SKM-1 treated with dmso at 0.1 percent for 144 hours (cell line): ENCODE measurements at regions not wholly inside any gene's neighbourhood (a gene's known extent, or its start where the extent isn't known, plus 50 kb on each side); places are given as distances from the start of the nearest gene placed in this dataset.
A peak's percentile ranks its signal among the peaks of the same experiment; 100 is the strongest.

Experiments
- DNase-seq: peaks from one replicate; lab custom pipeline; 2025; ENCODE audit not compliant: unreplicated experiment; lab: John Stamatoyannopoulos, UW

- no peak for DNase-seq
Observed at GRCh38 chr6:144647406-144647964, 362.4 kb downstream of the UTRN start.

GRCh38 chr6:144647971-144648651 is 363.0 kb downstream of the UTRN start:
- DNase-seq: no peak

- no peak for DNase-seq
Observed at GRCh38 chr6:144649085-144649484, 363.9 kb downstream of the UTRN start.

- DNase-seq: no peak
Observed at GRCh38 chr6:144651234-144651633, 366.1 kb downstream of the UTRN start.

GRCh38 chr6:144652292-144652891 is 367.3 kb downstream of the UTRN start:
- DNase-seq: no peak

GRCh38 chr6:144653885-144654505 is 368.9 kb downstream of the UTRN start:
- no peak for DNase-seq

- no peak for DNase-seq
Observed at GRCh38 chr6:144654506-144654905, 369.4 kb downstream of the UTRN start.

- DNase-seq: no peak
Observed at GRCh38 chr6:144655376-144655775, 370.2 kb downstream of the UTRN start.

- no peak for DNase-seq
Observed at GRCh38 chr6:144657691-144658090, 372.6 kb downstream of the UTRN start.

- DNase-seq: peak; percentile 24
Observed at GRCh38 chr6:144659202-144660182, 374.4 kb downstream of the UTRN start.

GRCh38 chr6:144660561-144661115 is 375.5 kb downstream of the UTRN start:
- DNase-seq: no peak

- DNase-seq: no peak
Observed at GRCh38 chr6:144661116-144661806, 376.1 kb downstream of the UTRN start.

- DNase-seq: no peak
Observed at GRCh38 chr6:144662812-144663365, 377.8 kb downstream of the UTRN start.

- no peak for DNase-seq
Observed at GRCh38 chr6:144664281-144664680, 379.1 kb downstream of the UTRN start.

GRCh38 chr6:144664947-144665346 is 379.8 kb downstream of the UTRN start:
- no peak for DNase-seq

GRCh38 chr6:144665932-144666450 is 380.9 kb downstream of the UTRN start:
- no peak for DNase-seq

- peak; percentile 69 for DNase-seq
Observed at GRCh38 chr6:144666781-144667180, 381.6 kb downstream of the UTRN start.

- peak; percentile 19 for DNase-seq
Observed at GRCh38 chr6:144667532-144668503, 382.7 kb downstream of the UTRN start.
